Islet precursor cell (in vitro differentiated cells): ENCODE measurements at regions not wholly inside any gene's neighbourhood (a gene's known extent, or its start where the extent isn't known, plus 50 kb on each side); places are given as distances from the start of the nearest gene placed in this dataset.
A peak's percentile ranks its signal among the peaks of the same experiment; 100 is the strongest.
"Not testable (repeated sequence)": the region's sequence is repeated elsewhere in the genome, so short reads cannot be mapped to it uniquely, and the experiment has no call there.

Source experiments
- DNase-seq: peaks from one replicate; pipeline ENCODE4 v3.0.0-alpha.2; 2018

DNA sequence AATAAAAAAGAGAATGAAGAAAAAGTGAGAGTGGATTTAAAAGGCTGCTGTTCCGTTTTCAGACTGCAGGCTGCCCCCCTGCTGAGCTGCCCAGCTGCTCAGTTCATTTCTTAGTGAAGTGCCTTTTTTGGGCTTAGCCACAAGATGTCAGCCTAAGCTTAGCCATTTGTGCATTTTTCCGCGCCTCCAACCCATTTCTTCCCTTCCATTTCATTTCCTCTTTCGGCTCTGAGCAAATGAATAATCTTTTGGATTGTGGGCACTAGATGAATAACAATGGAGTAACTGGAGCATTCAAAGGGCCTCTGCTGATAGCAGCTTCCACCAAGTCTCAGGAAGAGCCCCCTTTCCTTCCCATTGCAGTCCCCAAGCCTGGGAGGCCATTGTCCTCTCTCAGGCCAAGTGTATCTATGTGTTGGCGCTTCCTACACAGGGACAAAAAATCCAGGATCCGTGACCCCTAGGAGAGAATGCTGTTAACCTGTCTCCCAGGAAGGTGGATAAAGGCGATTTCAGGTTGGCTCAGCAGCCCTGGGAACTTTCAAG lies 83.5 kb upstream of the SPTLC3 start:
- DNase-seq, result peak; percentile 79

DNA sequence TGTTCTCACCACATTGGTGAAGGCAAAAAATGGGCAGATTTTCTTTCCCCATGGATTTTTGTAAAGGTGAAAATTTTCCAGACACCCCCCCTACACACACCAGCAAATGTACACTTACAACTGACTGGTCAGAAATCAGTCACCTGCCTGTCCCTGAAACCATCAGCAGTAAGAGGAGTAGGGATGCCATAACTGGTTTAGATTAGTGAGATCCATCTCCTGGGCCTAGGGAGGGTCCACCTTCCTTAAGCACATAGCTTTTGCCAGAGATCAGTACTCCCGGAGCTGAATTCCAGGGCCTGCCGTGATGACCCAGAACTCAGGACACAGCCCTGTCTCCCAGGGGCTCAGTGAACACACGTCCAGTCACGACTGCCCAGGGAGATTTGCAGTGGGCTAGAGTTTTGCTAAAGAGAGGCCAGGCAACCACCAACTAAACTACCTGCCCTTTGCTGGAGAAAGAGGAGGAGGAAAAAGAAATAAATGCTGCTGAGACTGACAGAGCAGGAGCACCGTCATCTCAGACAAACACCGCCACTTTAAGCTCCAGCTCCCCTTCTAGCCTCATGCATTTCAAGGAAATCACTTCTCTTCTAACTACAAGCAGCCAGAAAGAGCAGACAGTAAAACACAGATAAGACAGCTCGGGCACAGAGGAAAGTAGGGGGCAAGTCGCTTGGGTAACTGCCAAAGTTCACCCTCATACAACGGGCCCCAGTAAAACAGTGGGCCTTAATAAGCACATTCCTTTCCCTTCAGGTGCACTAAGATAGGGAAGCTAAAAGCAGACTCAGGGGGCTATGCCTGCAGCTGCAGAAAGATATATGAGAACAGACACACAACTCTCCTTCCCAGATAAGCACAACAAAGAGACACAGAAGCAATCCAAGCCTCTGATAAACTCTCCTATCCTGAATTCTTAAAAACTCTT lies 82.6 kb upstream of the SPTLC3 start:
- DNase-seq, result no peak

DNA sequence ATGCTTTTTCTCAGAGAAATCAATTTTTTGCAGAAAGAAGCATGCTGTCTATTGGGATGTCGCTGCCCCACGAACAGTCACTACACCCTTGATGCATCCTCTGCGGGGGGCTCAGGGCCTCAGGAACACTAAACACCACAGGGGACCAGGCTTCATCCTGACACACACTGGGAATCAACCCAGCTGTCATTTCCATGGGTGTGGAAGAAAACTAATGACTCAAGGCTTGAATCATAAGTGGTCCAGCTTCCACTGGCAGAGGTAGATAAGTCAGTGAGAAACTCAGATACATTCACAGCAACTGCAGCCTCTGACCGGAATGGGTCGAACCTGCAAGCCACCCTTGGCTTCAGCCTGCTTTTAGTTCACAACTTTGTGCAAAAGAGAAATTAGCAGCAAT lies 81.3 kb upstream of the SPTLC3 start:
- no peak for DNase-seq

DNA sequence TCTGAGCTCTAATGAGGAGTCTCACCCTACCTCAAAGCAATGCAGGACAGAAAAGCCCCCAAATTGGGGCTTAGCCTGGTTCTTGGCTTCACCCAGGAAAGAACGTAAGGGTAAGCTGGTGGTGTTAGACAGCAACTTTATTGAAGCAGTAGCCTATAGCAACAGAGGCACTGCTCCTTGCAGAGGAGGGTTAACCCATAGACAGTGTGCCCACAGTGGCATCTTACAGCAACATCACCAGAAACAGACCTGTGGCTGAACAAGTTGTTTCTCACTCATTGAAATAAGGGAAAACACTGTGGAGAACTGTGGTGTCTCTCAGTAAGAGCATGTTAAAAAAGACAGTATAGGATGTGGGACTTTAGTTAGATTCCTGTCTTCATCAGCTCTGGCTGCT lies 80.4 kb upstream of the SPTLC3 start:
- no peak for DNase-seq

DNA sequence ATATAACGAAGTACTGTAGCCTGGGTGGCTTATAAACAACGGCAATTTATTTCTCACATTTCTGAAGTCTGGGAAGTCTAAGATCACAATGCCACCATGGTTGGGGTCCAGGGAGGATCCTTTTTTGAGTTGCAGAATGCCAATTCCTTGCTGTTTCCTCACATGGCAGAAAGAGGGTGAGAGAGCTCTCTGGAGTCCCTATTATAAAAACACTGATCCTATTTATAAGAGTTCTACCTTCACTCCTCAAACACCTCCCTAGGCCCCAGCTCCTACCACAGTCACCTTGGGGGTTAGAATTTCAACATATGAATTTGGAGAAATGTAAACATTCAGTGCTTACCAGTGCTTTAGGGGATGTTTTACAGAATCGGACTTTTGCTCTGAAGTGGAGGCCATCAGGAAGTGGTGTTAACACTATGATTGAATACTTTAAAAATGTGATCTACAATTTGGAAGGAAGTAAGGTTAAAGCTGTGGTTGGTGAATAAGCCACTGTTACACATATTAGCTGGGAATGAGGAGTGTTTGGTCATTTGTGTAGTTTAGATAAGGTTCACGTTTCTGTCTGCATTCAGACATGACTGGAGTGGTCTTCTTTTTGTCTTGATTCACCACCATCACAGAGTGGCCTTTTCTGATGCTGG lies 79.9 kb upstream of the SPTLC3 start:
- no peak for DNase-seq

DNA sequence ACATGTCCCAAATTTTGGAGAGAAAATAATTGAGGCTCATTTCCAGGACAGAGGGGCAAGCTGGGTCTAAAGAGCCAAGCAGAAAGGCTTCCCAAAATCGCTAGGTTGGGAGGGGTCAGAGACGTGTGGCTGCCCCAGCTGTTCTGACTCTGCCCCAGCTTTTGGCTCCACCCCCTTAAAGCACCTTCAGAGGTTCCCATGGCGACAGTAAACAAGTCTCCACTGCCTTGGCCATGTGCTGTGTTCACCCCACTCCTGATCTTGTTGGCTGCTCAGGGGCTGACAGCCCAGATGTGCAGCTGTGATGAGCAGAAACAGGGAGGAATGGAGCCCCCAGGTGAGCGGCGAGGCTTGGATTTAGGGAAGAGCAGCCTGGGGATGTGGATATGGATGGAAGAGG lies 72.8 kb upstream of the SPTLC3 start:
- DNase-seq, result no peak

DNA sequence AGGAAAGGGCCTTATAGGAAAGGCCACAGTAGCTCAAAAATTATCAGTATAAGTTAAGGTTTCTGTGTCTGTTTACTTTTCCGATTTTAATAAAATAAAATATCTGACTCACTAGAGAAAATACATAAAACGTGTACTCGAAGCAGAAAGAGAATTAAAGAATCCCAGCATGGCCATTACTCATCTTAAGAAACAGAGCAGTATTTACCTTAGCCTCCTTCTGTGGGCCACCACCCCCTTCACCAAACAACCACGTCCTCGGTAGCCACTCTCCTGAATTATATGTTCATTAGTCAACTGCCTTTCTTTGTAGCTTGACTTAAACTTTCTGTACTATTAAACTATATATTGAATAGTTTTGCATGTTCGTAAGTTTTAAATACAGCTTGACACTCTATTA lies 72.2 kb upstream of the SPTLC3 start:
- no peak for DNase-seq

DNA sequence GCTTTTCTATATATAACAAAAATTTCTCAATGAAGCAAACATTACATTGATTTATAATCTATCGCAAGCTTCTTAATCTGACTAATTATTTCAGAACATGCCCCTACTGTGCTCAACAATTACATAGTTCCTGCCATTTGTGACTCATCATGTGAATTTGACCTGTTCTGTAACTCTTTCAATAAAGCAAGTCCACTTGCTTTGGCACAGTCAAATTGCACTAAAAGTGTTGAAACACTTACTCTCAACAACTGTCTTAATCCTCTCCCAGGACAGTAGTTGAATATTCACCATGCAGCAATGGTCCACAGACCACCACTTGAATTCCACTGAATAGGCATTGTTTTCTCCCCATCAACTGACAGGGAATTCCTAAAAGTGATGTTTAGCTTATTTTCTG lies 67.7 kb upstream of the SPTLC3 start:
- no peak for DNase-seq

DNA sequence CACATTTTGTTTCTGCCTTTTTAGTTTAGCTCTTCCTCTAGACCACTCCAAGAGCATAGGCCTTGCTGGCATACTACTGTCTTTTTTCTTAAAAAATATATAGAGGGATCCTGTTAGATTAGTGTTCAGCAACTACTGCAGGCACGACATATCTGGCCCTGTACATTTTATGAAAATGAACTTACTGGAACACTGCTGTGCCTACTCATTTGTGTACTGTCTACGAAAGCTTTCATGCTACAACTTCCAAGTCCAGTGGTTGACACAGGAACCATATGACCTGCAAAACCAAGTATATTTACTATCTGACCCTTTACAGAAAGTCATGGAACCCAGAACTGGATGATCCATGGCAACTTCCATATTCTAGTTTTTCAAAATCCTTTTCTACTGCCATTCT lies 66.6 kb upstream of the SPTLC3 start:
- no peak for DNase-seq

DNA sequence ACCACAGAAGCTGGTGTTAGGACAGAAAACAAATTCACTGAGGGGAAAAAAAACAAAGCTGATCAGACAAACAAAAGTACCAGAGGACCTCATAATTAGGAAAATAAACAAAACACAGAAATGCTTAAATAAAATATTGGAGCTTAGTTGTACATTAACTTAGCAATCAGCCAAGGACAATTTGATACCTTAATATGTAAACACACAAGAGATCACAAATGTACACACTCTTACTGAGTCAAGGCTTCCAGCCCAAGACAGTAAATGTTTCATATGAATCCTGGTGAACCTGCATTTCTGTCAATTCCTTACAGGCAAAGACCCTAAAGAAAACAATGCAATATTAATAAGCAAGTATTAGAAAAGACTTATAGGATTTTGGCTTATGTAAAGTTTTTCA lies 62.0 kb upstream of the SPTLC3 start:
- no peak for DNase-seq

DNA sequence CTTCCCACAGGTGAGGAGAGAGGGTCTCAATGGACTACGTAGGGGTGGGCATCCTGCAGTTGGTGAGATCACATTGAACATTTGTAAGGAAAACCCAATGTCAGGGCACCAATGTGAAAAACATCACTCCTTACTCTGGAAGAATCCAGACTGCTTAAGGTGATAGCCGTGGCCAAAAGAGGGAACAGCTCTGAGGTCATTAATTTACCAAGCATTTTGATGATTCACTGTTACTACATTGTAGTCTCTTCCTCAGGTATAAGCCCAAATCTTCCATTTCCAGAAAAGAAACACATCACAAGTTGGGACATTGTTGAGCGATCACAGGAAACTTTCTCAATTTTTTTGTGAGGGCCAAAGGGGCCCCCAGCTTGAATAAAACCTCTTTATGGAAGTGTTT lies 61.1 kb upstream of the SPTLC3 start:
- no peak for DNase-seq

DNA sequence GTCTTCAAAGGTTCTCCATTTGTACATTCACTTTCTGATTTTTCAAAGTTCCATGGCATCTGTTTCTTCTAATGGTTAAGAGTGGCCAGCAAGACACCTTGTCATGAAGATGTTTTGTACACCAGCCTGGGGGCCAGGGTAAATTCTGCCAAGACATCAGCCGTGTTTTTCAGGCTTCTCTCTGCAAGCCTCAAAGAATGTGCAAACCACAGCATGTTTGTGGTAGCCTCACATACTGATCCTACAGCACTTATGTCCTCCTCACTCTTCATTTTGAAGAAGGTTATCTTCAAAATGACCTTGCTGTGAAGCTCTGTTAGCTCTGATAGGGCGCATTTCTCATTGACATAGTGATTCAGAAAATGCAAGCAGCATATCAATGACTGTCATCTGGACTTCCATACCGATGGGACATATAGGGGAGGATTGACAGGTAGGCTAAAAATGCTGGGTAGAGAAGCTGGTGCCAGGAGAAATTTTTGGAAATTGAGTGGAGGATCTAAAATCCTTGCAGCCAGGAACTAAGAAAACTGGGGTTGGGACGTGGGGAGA lies 59.3 kb upstream of the SPTLC3 start:
- DNase-seq, result no peak

DNA sequence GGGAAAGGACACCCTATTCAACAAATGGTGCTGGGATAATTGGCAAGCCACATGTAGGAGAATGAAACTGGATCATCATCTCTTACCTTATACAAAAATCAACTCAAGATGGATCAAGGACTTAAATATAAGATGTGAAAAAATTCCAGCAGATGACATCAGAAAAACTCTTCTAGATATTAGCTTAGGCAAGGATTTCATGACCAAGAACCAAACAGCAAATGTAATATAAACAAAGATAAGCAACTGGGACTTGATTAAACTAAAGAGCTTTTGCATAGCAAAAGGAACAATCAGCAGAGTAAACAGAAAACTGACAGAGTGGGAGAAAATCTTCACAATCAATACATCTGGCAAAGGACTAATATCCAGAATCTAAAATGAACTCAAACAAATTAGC lies 54.5 kb upstream of the SPTLC3 start:
- DNase-seq, result not testable (repeated sequence)

DNA sequence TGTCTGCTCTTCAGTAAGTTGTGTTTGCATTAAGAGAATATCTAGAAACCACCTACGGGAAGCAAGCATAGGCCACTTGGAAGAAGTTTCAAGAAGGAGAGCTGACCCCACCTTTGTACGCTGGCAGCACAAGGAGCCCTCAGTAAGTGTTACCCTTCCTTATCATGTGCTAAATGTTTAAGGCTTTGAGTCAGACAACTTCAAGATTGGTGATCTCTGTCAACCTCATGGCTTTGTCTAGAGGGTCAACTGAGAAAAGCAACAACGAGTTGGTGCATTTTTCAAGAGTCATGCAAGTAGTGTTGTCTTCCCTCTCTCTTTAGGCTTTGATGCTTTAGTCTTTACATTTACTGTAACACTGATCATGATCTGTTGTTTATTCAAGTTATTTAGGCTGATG lies 53.2 kb upstream of the SPTLC3 start:
- no peak for DNase-seq

DNA sequence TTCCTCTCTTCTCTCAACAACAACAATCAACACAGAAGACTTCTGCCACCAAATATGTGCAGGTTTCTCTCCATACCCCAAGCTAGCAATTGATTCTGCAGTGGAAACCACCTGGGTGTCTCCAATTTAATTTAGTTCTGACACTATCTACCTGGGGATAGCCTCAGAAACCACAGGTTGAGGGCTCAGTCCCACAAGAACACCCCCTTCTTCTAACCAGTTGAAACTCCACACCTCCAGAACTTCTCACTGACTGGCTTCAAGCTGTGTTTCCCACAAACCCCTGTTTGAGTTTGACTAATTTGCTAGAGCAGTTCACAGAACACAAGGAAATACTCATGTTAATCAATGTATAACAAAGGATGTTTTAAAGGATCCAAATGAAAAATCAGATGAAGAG lies 52.5 kb upstream of the SPTLC3 start:
- no peak for DNase-seq

DNA sequence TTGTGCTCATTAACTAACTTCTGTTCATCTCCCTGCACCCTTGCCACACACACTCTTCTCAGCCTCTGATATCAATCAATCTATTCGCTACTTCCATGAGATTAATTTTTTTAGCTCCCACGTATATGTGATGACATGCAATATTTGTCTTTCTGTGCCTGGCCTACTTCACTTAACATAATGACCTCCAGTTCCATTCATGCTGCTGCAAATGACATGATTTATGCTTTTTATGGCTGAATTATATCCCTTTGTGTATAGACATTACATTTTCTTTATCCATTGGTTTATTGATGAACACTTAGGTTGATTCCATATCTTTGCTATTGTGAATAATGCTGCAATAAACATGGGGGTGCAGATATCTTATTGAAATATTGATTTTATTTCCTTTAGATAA lies 50.8 kb upstream of the SPTLC3 start:
- DNase-seq, result no peak
